ENCODE measurements at regions not wholly inside any gene's neighbourhood (a gene's known extent, or its start where the extent isn't known, plus 50 kb on each side); places are given as distances from the start of the nearest gene placed in this dataset.

DNA sequence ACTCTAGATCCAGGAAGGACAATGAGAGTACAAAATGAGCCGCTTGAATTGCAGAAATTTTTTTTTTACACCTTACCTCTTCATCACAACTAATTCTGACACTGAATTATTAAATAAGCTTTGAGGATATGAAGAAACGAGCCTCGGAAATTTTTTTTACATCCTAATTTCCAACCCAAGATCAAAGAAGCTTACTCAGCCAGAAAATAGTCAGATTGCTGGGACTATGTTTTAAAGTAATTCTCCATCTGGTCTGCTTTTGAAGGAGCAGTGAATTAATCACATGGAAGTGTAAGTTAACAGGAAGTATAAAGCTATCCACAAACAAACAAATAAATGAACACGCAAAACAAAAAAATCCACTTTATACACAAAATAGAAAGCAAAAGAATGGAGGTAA, 437.0 kb upstream of the KCNMB2 start:
- Histone ChIP-seq H3K9me3 (peaks cover 0 to 7% (median 0%) of the 10 kb centered on the region in 8 donors), H3K27ac (no peak overlapping the region), H3K36me3 (no peaks in the 10 kb centered on the region), H3K4me1 (no peaks in the 10 kb centered on the region), H3K27me3 (replicated peaks in 1 of 7) (no peaks in the 10 kb centered on the region), H3K4me3 (no peak overlapping the region)
- 89 to 98% (median 93%) methylated on average over 4 of the region's 4 CpGs for WGBS, 5 donors
- intact Hi-C loops (cut with DNase I; ENCODE audit: low total_unique reads): no loop called here
- DNase-seq: no peak
- TF ChIP-seq POLR2A (IDR thresholded peaks at IDR 0.05) (no peak), POLR2AphosphoS5 (IDR thresholded peaks at IDR 0.05) (no peak)
- TF ChIP-seq, protein P1, sequence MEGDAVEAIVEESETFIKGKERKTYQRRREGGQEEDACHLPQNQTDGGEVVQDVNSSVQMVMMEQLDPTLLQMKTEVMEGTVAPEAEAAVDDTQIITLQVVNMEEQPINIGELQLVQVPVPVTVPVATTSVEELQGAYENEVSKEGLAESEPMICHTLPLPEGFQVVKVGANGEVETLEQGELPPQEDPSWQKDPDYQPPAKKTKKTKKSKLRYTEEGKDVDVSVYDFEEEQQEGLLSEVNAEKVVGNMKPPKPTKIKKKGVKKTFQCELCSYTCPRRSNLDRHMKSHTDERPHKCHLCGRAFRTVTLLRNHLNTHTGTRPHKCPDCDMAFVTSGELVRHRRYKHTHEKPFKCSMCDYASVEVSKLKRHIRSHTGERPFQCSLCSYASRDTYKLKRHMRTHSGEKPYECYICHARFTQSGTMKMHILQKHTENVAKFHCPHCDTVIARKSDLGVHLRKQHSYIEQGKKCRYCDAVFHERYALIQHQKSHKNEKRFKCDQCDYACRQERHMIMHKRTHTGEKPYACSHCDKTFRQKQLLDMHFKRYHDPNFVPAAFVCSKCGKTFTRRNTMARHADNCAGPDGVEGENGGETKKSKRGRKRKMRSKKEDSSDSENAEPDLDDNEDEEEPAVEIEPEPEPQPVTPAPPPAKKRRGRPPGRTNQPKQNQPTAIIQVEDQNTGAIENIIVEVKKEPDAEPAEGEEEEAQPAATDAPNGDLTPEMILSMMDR (IDR thresholded peaks at IDR 0.05 in 8 of 11, conservative IDR thresholded peaks at IDR 0.05 in 3 of 11): no peak

DNA sequence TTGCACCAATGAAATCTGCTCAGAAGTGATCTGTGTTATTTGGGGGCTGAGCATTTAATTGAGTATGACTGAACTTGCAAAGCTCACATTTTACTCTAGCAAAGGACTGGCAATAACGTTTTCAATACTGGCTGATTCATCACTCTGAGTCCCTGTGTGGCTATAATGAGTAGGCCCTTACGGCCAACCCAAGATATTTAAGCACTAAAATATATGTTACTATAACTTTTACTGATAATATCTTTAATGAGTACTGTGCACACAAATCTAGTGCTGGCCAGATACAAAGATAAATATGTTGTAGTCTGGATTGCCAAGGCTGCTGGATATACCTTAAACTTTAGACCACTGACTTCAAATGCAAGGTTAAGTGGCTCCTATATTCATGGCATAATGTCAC, 436.4 kb upstream of the KCNMB2 start:
- TF ChIP-seq, protein P1 (IDR thresholded peaks at IDR 0.05 in 8 of 11, conservative IDR thresholded peaks at IDR 0.05 in 3 of 11): no peak
- no peak for TF ChIP-seq POLR2A (IDR thresholded peaks at IDR 0.05)
- no peak for TF ChIP-seq POLR2AphosphoS5 (IDR thresholded peaks at IDR 0.05)
- H3K27ac ChIP-seq: no peak overlapping the region
- 77 to 93% (median 90%) methylated on average over 2 of the region's 2 CpGs for WGBS, 5 donors
- intact Hi-C loops (cut with DNase I; ENCODE audit: low total_unique reads): no loop called here
- no peaks in the 10 kb centered on the region for H3K36me3 ChIP-seq
- H3K4me3 ChIP-seq: no peak overlapping the region
- DNase-seq: no peak
- H3K27me3 ChIP-seq (replicated peaks in 1 of 7): no peaks in the 10 kb centered on the region
- peaks cover 0 to 1% (median 0%) of the 10 kb centered on the region in 8 donors for H3K9me3 ChIP-seq
- no peaks in the 10 kb centered on the region for H3K4me1 ChIP-seq

DNA sequence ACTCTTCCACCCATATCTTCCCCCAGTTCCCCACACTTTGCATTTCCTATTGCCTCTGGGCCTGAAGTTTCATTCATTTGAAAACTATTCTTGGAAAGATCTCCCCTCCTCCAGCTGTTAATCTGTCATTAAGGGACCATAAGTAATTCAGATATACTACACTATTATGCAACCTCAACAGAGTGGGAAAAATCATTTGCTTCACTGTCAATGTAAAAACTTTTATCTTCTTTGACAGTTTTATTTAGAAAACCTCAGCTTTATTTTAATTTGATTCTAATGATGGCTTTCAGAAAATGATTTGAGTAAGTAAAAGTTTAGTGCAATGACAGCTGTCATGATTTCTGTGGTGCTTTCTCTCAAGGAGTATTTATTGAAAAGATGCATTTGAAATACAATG, 435.3 kb upstream of the KCNMB2 start:
- no peak for DNase-seq
- Histone ChIP-seq H3K27me3 (replicated peaks in 1 of 7) (no peaks in the 10 kb centered on the region), H3K27ac (no peak overlapping the region), H3K4me1 (no peaks in the 10 kb centered on the region), H3K36me3 (no peaks in the 10 kb centered on the region), H3K9me3 (no peaks in the 10 kb centered on the region), H3K4me3 (no peak overlapping the region)
- TF ChIP-seq, protein P1 (IDR thresholded peaks at IDR 0.05 in 8 of 11, conservative IDR thresholded peaks at IDR 0.05 in 3 of 11): no peak
- TF ChIP-seq POLR2A (IDR thresholded peaks at IDR 0.05): no peak
- TF ChIP-seq POLR2AphosphoS5 (IDR thresholded peaks at IDR 0.05): no peak
- intact Hi-C loops (cut with DNase I; ENCODE audit: low total_unique reads): no loop called here

DNA sequence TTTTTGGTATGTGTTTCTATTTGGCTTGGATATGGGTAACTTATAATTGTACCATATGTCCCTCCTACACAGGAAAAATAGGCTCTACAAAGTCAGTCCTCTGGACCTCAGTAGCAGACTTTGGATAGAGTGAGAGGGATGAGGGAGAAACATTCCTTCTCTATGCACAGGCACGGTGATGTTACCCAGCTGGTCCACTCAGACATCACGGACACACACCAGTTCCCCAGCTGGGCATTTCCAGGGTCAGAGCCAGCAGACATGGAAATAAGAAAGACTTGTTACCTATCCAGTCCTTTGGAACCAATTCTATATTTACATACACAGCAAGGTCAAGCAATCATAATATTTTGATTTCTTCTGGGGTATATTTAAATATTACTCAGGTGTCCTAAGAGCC, 433.1 kb upstream of the KCNMB2 start:
- intact Hi-C loops (cut with DNase I; ENCODE audit: low total_unique reads): no loop called here

More for the DNA sequence above, 433.1 kb upstream of the KCNMB2 start:
- no peaks in the 10 kb centered on the region for H3K4me1 ChIP-seq
- H3K36me3 ChIP-seq: no peaks in the 10 kb centered on the region
- WGBS, 5 donors: 65 to 92% (median 89%) methylated on average over 2 of the region's 2 CpGs
- no peak overlapping the region for H3K27ac ChIP-seq
- H3K27me3 ChIP-seq (replicated peaks in 1 of 7): no peaks in the 10 kb centered on the region
- no peak for TF ChIP-seq POLR2A (IDR thresholded peaks at IDR 0.05)
- TF ChIP-seq, protein P1 (IDR thresholded peaks at IDR 0.05 in 8 of 11, conservative IDR thresholded peaks at IDR 0.05 in 3 of 11): no peak
- no peak for TF ChIP-seq POLR2AphosphoS5 (IDR thresholded peaks at IDR 0.05)
- H3K9me3 ChIP-seq: no peaks in the 10 kb centered on the region
- H3K4me3 ChIP-seq: no peak overlapping the region
- DNase-seq: no peak

All from spleen (tissue), 11 donors.